A673 (cell line): ENCODE measurements at regions not wholly inside any gene's neighbourhood (a gene's known extent, or its start where the extent isn't known, plus 50 kb on each side); places are given as distances from the start of the nearest gene placed in this dataset.

Experiments used
- BruUV-seq: library from RNA; stranded (reverse); fragments of 400-500 nt; replicated peaks from 2 replicates; lab custom pipeline; 2021; lab: Mats Ljungman, UMichigan
- CTCF ChIA-PET: fragments of 300-600 bp; sonication (Branson Sonifier 250); formaldehyde crosslinking; loops from one replicate; lab custom pipeline; 2022; ENCODE audit warnings: antibody characterized with exemption; lab: Charles Lee
- POLR2A ChIA-PET: fragments of 300-600 bp; sonication (Branson Sonifier 250); formaldehyde crosslinking; loops from one replicate; lab custom pipeline; 2022; ENCODE audit warnings: antibody characterized with exemption; ENCODE audit not compliant: low non-redundant PET; lab: Charles Lee
- DNase-seq: peaks from one replicate; pipeline ENCODE4 v3.0.0-alpha.2; 2015; ENCODE audit warnings: low spot score
- H3K27ac ChIP-seq: fragments of 200-600 bp; sonication (generic); 2 replicates; pipeline ENCODE4 v1.5.1; 2016; ENCODE audit warnings: mixed run types, low read depth, mild to moderate bottlenecking, mixed read lengths, antibody characterized with exemption, low read length; ENCODE audit not compliant: poor library complexity, severe bottlenecking
- H3K27me3 ChIP-seq: fragments of 200-600 bp; sonication (generic); replicated peaks from 2 replicates; pipeline ENCODE4 v1.6.1; 2017; ENCODE audit warnings: mixed run types, low read depth, mild to moderate bottlenecking, mixed read lengths, antibody characterized with exemption, low read length; ENCODE audit not compliant: insufficient read depth, poor library complexity
- H3K36me3 ChIP-seq: fragments of 200-600 bp; sonication (generic); 2 replicates; pipeline ENCODE4 v1.6.1; 2016; ENCODE audit warnings: mixed run types, mild to moderate bottlenecking, mixed read lengths, antibody characterized with exemption, low read length; ENCODE audit not compliant: insufficient read depth, poor library complexity, severe bottlenecking
- H3K4me1 ChIP-seq: fragments of 200-600 bp; sonication (generic); 2 replicates; pipeline ENCODE4 v1.6.1; 2017; ENCODE audit warnings: mixed run types, mild to moderate bottlenecking, mixed read lengths, antibody characterized with exemption, low read length; ENCODE audit not compliant: insufficient read depth, poor library complexity, severe bottlenecking
- H3K4me3 ChIP-seq: fragments of 200-600 bp; sonication (generic); 2 replicates; pipeline ENCODE4 v1.5.1; 2016; ENCODE audit warnings: low read depth, mixed run types, mild to moderate bottlenecking, mixed read lengths, low read length; ENCODE audit not compliant: poor library complexity, severe bottlenecking
- H3K9me3 ChIP-seq: fragments of 200-600 bp; sonication (generic); 2 replicates; pipeline ENCODE4 v1.6.1; 2016; ENCODE audit warnings: mixed run types, low read depth, mild to moderate bottlenecking, mixed read lengths, antibody characterized with exemption, low read length; ENCODE audit not compliant: poor library complexity, severe bottlenecking
- CTCF ChIP-seq: fragments of 300-800, 200-600 bp; sonication (generic); conservative IDR thresholded peaks from 2 replicates; pipeline ENCODE4 v1.5.1; 2017; ENCODE audit warnings: low read depth, mild to moderate bottlenecking, antibody characterized with exemption, low read length, moderate library complexity, mixed read lengths
- EZH2 ChIP-seq: fragments of 200-600 bp; sonication (generic); IDR thresholded peaks from 2 replicates; pipeline ENCODE4 v1.6.1; 2017; ENCODE audit warnings: borderline replicate concordance, low read depth, mild to moderate bottlenecking, mixed read lengths, antibody characterized with exemption, low read length; ENCODE audit not compliant: poor library complexity, severe bottlenecking
- intact Hi-C: fragments of 100-400 bp; cut with micrococcal nuclease; formaldehyde crosslinking; loops from one replicate; pipeline ENCODE4 v1.10.0; 2022; ENCODE audit not compliant: unreplicated experiment

DNA sequence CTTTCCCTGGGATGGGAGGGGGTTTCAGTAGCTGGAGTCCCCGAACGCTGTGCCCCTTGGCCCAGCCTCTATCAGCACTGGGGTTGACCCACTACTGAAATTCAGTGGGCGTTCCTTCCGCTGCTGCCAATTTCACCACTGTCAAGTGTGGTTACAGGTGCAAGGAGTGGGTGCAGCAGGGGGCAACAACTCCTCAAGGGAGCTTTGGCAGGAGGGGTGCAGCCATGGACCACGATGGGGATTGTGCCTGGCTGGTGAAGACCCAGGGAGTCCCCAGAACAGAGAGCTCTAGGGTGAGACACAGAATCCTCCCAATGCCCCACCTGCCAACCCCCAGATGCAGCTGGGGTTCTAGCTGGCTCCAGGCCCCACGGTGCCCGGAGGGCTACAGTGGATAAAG lies 123.5 kb upstream of the SDK2 start:
- H3K27ac ChIP-seq, result no peak overlapping the region
- DNase-seq, result no peak
- ChIA-PET POLR2A (no interaction called here), CTCF (no interaction called here)
- no TSS peak for BruUV-seq
- H3K4me3 ChIP-seq, result no peak overlapping the region
- H3K27me3 ChIP-seq, result peaks cover 6% of the 10 kb centered on the region
- TF ChIP-seq EZH2 (no peak), CTCF (no peak)
- H3K36me3 ChIP-seq, result no peaks in the 10 kb centered on the region
- no peaks in the 10 kb centered on the region for H3K4me1 ChIP-seq
- intact Hi-C loops, result no loop called here
- no peaks in the 10 kb centered on the region for H3K9me3 ChIP-seq

DNA sequence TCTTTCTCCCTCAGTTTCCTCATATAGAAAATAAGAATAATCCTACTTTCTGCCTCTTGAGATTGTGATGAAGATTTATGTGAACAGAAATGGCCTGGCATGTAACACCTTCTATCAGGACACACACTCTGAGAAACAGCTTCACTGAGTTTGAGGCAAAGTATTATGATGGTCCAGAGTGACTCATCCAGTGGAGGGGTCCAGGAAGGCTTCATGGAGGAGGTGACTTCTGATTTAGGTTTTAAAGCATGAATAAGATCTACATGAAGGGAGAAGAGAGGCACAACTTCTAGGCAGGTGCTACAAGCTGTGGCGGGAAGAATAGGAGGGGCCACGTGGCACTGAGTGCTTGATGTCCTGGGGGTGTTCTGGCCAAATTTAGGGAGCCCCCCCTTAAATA lies 124.4 kb upstream of the SDK2 start:
- H3K4me3 ChIP-seq, result no peak overlapping the region
- intact Hi-C loops, result no loop called here
- peaks cover 6% of the 10 kb centered on the region for H3K27me3 ChIP-seq
- no peaks in the 10 kb centered on the region for H3K36me3 ChIP-seq
- no peaks in the 10 kb centered on the region for H3K9me3 ChIP-seq
- POLR2A ChIA-PET, result no interaction called here
- BruUV-seq, result no TSS peak
- CTCF ChIA-PET, result no interaction called here
- no peak for TF ChIP-seq CTCF
- no peak for TF ChIP-seq EZH2
- H3K27ac ChIP-seq, result no peak overlapping the region
- H3K4me1 ChIP-seq, result no peaks in the 10 kb centered on the region
- DNase-seq, result no peak

GRCh38 chr17:73769479-73769878 lies 125.2 kb upstream of the SDK2 start:
- DNase-seq, result no peak
- no peak for TF ChIP-seq EZH2
- TF ChIP-seq CTCF, result no peak
- no peak overlapping the region for H3K4me3 ChIP-seq
- CTCF ChIA-PET, result no interaction called here
- BruUV-seq, result no TSS peak
- intact Hi-C loops, result no loop called here
- H3K9me3 ChIP-seq, result no peaks in the 10 kb centered on the region
- H3K36me3 ChIP-seq, result no peaks in the 10 kb centered on the region
- POLR2A ChIA-PET, result no interaction called here
- H3K27me3 ChIP-seq, result peaks cover 6% of the 10 kb centered on the region
- no peaks in the 10 kb centered on the region for H3K4me1 ChIP-seq
- no peak overlapping the region for H3K27ac ChIP-seq
